ENCODE measurements at regions not wholly inside any gene's neighbourhood (a gene's known extent, or its start where the extent isn't known, plus 50 kb on each side); places are given as distances from the start of the nearest gene placed in this dataset.

GRCh38 chr10:2981361-2981801, 86.0 kb upstream of the PFKP start:
- TF ChIP-seq CTCF (IDR thresholded peaks at IDR 0.05; ENCODE audit: low read depth, low read length) = no peak
- DNase-seq (ENCODE audit: extremely low read depth, low read depth) = no peak

- no peak for TF ChIP-seq CTCF (IDR thresholded peaks at IDR 0.05; ENCODE audit: low read depth, low read length)
- no peak for DNase-seq (ENCODE audit: extremely low read depth, low read depth)
These were observed 86.5 kb upstream of the PFKP start for GRCh38 chr10:2980791-2981360.

- DNase-seq (ENCODE audit: extremely low read depth, low read depth) = no peak
- TF ChIP-seq CTCF (IDR thresholded peaks at IDR 0.05; ENCODE audit: low read depth, low read length) = no peak
These were observed 87.2 kb upstream of the PFKP start for GRCh38 chr10:2980116-2980515.

- peak; percentile 34 for DNase-seq (ENCODE audit: extremely low read depth, low read depth)
- no peak for TF ChIP-seq CTCF (IDR thresholded peaks at IDR 0.05; ENCODE audit: low read depth, low read length)
These were observed 88.0 kb upstream of the PFKP start for GRCh38 chr10:2979306-2979705.

GRCh38 chr10:2978574-2979273, 88.6 kb upstream of the PFKP start:
- DNase-seq (ENCODE audit: extremely low read depth, low read depth) = no peak
- TF ChIP-seq CTCF (IDR thresholded peaks at IDR 0.05; ENCODE audit: low read depth, low read length) = no peak

- peak; percentile 5 for DNase-seq (ENCODE audit: extremely low read depth, low read depth)
- peak; percentile 60 for TF ChIP-seq CTCF (IDR thresholded peaks at IDR 0.05; ENCODE audit: low read depth, low read length)
These were observed 89.2 kb upstream of the PFKP start for GRCh38 chr10:2978111-2978510.

- TF ChIP-seq CTCF (IDR thresholded peaks at IDR 0.05; ENCODE audit: low read depth, low read length) = no peak
- DNase-seq (ENCODE audit: extremely low read depth, low read depth) = no peak
These were observed 92.7 kb upstream of the PFKP start for GRCh38 chr10:2974503-2975207.
